ENCODE measurements at regions not wholly inside any gene's neighbourhood (a gene's known extent, or its start where the extent isn't known, plus 50 kb on each side); places are given as distances from the start of the nearest gene placed in this dataset.

DNA sequence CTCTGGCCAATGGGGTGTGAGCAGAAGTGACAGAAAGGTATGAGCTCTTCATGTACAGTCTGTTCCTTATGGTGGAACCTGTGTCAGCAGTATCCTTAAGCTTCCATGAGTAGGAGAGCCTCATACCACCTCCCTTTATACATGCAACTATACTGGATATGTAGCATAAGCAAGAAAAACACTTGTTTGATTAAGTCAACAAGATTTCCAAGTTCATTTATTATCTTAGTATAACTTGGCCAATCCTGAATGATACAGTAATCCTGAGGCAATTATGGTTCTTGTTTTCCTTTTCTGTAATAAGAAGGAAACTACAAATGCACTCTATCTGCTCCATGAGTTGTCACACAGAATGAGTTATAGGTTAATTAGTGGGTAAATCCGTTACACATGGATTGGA, 409.6 kb upstream of the ID4 start:
- DNase-seq, result no peak

DNA sequence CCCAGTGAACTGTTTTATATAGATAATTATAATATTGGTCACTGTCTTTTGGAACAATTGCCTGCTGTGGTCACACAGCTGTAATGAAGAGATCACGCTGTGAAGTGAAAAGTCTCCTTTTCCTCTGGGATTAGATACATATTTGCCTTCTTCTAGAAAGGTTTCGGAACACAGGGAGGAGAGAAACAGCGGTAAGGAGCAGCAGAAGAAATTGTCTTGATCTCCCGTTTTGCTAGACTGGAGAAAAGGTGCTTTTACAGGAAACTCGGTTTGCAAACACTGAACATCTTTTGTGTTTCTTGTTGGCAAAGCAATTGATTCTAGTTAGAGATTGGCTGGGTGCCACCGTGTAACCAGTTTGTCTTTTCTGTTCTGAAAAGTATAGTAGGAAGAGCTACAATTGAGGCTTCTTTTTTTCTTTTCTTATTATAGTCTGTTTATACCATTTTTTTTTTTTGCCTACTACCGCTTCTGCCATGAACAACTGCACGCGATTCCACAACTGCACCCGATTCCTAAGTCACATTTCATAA, 404.1 kb upstream of the ID4 start:
- DNase-seq, result no peak

GRCh38 chr6:19434065-19434464, 403.1 kb upstream of the ID4 start:
- DNase-seq, result no peak

DNA sequence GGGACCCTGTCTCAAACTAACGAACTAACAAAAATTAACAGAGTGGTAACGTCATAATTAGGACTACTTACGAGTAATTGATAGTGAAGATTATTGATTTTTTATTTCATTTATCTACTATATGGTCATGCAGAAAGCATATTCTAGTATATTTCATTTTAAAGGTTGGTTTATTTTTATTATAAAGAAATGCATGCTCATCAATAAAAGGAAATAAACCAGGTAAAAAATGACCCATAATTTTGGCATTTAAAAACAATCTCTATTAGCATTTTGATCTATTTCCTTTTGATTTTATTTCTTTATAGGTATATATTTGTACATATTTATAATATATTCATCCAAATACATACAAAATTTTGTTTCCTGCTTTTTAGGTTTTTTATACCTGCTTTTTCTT, 401.4 kb upstream of the ID4 start:
- no peak for DNase-seq

GRCh38 chr6:19438566-19439353, 398.4 kb upstream of the ID4 start:
- DNase-seq, result no peak

GRCh38 chr6:19440531-19440930, 396.6 kb upstream of the ID4 start:
- no peak for DNase-seq

DNA sequence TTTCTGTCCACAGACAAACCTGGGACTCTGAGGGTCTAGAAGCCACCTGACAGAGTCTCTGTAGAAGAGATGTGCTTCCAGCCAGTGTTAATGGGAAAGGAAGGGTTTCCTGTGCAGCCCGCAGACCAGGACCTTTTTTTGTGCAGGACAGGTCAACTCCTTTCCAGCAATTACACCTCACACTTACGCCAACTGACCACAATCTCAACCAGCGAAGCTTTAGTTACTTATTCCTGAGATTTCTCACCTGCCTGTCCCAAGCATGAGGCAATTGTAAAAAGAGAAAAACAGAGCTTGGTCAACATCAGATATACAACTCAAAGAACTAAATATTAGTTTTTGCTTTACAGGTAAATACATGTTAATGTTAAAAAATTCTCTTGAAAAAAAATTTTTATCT, 393.8 kb upstream of the ID4 start:
- DNase-seq, result no peak

DNA sequence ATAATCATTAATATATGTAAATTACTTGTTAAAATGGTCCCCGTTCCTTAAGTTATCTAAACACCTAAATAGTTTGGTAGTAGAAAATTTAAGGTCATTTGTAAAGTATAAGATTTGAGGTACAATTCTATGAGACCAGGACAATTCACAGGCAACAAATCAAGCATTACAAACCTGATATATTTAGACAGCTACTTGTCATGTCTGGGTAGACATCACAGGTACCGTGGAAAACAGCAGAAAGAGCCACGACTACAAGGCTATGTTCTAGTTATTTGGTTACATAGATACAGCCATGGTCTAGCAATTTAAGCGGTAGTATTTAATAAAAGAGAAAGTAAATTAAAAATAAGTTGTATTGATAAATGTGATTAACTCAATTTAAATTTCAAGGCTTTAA, 393.1 kb upstream of the ID4 start:
- DNase-seq, result no peak

DNA sequence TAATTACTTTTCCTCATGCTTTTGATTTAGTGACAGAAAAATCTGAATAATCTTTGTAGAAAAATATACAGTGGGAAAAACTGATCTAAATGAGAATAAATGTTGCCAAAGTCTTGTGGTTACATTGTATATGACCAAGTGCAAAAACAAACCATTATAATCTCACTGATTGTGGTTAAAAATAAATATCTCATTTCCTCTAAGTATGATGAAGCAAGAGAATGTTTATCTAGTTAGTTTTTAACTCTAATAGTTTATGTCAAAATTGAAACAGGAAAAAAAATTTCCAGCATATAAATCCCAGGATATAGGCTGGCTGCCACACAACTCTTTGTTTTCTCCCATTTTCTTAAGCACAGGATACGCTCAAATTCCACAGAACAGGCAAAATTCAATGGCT, 392.7 kb upstream of the ID4 start:
- no peak for DNase-seq

- DNase-seq, result no peak
These were observed 390.6 kb upstream of the ID4 start for GRCh38 chr6:19446570-19446969.

- DNase-seq, result no peak
These were observed 386.5 kb upstream of the ID4 start for GRCh38 chr6:19450651-19451050.

DNA sequence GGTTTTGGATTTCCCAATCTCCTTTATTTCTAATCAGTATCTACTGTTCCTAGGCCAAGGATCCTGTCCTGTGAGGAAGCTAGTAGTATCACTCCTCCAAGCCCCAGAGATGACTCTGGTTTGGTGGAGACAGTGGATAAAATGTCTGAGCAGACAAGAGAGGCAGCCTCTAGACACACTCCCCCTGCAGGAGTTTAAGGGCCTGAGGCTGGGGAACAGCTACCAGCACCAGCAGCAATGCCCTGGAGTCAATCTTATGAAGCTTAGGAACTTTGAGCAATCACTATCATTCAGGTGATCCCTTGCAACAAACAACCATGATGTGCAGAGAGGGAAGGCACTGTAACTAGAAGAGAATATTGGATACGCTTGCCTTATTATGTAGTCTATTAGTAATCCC, 384.7 kb upstream of the ID4 start:
- DNase-seq, result no peak

DNA sequence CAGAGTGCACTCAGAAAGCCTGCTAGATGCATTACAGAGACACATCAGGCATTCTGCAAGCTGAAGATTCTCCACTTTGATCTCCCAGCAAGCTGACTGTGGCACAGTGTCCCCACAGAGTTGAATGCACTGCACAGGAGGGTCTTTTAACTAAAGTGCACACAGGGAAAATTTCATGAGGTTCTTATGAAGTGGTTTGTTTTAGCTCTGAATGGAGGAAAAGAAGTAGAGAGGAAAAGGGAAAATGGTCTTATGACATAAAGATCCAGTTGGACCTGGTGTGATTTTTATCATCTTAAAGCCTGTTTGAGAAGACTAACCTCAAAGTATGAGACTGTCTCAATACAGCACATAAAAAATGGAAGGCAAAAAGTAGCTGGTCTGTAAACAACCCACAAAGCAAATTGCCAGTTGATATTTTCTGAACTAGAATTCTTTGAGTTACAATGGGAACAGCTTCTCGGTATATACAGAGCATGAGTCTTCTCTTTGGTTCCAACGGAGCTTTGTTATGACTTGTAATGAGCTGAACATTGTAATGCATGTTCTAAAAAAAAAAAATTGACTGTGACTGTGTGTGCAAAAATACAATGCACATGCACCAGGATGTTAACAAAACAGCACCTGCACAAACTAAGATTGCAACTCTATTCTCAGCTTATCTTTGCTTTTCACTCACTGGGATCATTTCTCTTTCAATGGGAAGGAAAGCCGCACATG, 383.0 kb upstream of the ID4 start:
- no peak for DNase-seq

DNA sequence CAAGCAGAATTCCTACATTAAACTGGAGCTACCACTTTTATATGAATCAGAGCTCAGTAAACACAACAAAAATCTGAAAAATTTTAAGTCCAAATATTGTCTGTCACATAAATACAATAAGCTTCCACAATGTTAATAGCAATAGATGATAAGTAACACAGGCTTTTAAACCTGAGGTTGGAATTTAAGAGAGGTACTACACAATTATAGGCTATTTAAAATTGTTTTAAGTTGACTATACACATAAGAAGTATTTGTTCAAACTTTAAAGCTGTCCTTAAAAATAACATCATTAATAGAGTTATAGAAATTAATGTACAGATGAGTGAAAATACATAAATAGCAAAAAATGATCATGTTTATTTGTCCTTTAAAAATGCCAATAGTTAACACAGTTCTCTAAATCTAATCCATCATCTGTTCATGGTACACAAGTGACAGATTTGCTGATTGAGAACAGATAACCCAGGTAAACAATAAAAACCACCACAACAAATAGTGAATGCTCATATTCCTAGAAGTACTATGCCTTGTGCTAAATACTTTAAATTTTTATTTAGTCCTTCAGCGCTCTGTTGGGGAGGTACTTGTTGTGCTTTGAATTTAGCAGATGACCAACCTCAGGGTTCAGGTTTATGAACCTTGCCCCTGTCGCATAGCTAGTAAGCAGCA, 382.3 kb upstream of the ID4 start:
- DNase-seq, result no peak

- DNase-seq, result no peak
These were observed 373.9 kb upstream of the ID4 start for GRCh38 chr6:19463250-19463649.

DNA sequence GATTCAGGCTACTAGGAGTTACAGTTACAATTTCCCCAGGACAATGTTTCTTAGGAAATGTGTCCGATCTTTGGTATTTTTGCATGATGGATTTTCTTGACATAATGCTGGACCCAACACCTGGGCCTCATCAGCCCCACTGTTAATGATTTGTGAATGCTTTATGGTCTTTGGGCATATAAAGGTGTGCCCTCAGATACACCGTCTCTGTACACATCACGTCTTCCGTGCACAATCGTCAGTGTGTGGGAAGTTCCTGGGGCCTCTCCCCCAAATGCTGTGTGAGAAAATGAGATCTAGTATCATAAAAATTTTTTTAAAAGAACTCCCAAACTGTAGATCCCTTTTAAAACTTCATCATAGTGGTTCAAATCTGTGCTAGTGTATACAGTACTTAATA, 373.2 kb upstream of the ID4 start:
- no peak for DNase-seq

- no peak for DNase-seq
These were observed 371.9 kb upstream of the ID4 start for GRCh38 chr6:19465256-19465655.

DNA sequence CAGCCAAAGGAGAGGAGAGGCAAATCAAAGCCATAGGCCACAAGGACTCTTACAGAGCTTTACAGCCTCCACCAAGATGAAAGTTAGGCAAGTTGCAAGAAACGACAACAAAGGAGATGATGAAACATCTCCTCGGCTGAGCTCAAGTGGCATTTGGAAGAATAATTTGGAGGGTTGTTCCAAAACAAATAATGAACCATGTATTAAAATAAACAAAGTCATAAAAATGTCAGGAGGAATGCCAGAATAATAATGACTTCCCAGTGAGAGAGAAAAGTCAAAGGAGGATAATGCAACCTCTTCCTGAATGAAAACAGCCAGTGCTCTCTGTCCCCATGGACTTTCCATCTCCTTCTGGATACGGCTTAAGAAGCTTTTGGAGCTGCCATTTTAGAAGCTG, 371.4 kb upstream of the ID4 start:
- no peak for DNase-seq

GRCh38 chr6:19470333-19470732, 366.8 kb upstream of the ID4 start:
- DNase-seq, result no peak

GRCh38 chr6:19472153-19472552, 365.0 kb upstream of the ID4 start:
- DNase-seq, result no peak

DNA sequence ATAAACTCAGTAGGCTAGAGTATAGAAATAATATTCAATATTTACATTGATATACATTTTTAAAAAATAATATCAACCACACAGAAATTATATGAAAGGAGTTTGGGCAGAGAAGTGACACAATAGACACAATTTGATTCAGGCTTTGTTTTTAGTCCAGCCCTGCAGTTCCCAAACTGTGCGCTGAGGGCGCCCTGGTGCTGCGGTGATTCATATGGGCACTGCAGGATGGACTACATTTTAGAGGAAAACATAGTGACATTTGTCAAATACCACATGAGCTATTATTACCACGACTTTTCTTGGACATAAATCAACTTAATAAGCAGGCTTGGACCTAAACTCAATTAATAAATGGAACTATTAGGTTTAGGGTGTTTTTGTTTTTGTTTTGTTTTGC, 364.3 kb upstream of the ID4 start:
- no peak for DNase-seq

- no peak for DNase-seq
These were observed 359.6 kb upstream of the ID4 start for GRCh38 chr6:19477563-19477962.

DNA sequence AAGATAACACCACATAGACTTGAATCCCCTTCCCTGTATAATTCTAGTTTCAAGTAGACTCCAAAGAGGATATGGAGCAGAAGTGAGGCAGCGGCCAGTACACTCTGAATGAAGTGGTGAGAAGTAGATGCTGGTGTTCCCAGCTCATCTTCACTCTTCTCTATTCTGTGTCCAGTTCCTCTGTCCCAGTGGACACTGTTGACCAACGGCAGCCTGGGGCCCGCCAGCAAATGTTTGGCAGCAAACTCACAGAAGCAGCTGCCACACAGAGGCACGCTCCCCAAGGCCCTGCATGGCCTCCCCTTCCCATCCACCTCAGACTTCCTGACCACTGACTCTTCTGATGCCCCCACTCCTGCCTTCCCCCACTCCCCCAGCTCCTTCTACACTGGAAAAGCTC, 358.9 kb upstream of the ID4 start:
- no peak for DNase-seq

DNA sequence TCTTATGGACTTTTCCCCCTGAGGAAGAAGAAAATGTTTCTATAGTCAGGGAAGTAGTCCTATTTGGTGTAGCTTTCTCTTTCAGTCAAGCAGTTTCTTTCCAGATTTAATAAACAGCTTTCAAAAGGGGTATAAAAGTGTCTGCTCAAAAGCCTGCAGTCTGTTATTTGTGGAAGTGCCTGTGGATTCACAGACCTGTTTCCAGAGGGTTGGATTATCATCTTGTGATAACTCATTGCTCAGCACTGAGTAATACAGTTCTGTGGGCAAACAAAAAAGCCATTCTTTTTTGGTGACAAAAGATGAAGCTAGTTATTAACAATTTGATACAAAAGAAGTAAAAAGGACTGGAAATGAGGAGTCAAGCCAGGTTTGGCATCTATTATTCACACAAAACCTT, 358.2 kb upstream of the ID4 start:
- no peak for DNase-seq
